Activated T-helper 1 cell treated with anti-CD3 and anti-CD28 coated beads, Interleukin-12 subunit alpha, Interleukin-12 subunit beta, Interleukin-2, Interleukin-4 antibody, amounts not matched to agents 30 ng/mL and 10 ng/mL and 1 ng/mL, durations not matched to agents 14 hours and 24 hours and 36 hours (primary cell): ENCODE measurements at regions not wholly inside any gene's neighbourhood (a gene's known extent, or its start where the extent isn't known, plus 50 kb on each side); places are given as distances from the start of the nearest gene placed in this dataset.

Experiments
- DNase-seq: peaks from one replicate; pipeline ENCODE4 v3.0.0; 2021; ENCODE audit warnings: low spot score
- H3K27ac Mint-ChIP-seq: one replicate; pipeline ENCODE4 v1.8.0; 2021; ENCODE audit warnings: mild to moderate bottlenecking, mixed read lengths
- H3K27me3 Mint-ChIP-seq: one replicate; pipeline ENCODE4 v1.8.0; 2022; ENCODE audit warnings: mild to moderate bottlenecking, moderate library complexity, mixed read lengths; ENCODE audit not compliant: insufficient read depth
- H3K36me3 Mint-ChIP-seq: one replicate; pipeline ENCODE4 v1.8.0; 2021; ENCODE audit warnings: low read depth, mixed read lengths
- H3K4me1 Mint-ChIP-seq: one replicate; pipeline ENCODE4 v1.8.0; 2021; ENCODE audit warnings: low read depth, mixed read lengths
- H3K4me3 Mint-ChIP-seq: one replicate; pipeline ENCODE4 v1.8.0; 2021; ENCODE audit warnings: mild to moderate bottlenecking, moderate library complexity, mixed read lengths
- H3K9me3 Mint-ChIP-seq: one replicate; pipeline ENCODE4 v1.8.0; 2021; ENCODE audit warnings: mixed read lengths
- intact Hi-C: fragments of 100-400 bp; cut with micrococcal nuclease; formaldehyde crosslinking; loops from one replicate; pipeline ENCODE4 v1.15.1; 2024

GRCh38 chr2:71888751-71889445 lies 258.8 kb downstream of the CYP26B1 start:
- Mint-ChIP-seq H3K36me3 (no peaks in the 10 kb centered on the region), H3K27me3 (no peaks in the 10 kb centered on the region), H3K4me1 (no peaks in the 10 kb centered on the region), H3K9me3 (no peaks in the 10 kb centered on the region), H3K27ac (no peak overlapping the region), H3K4me3 (no peak overlapping the region)
- DNase-seq, result no peak
- intact Hi-C loops, result no loop called here

- H3K27me3 Mint-ChIP-seq, result no peaks in the 10 kb centered on the region
- no peak for DNase-seq
- no peaks in the 10 kb centered on the region for H3K4me1 Mint-ChIP-seq
- no peak overlapping the region for H3K4me3 Mint-ChIP-seq
- H3K36me3 Mint-ChIP-seq, result no peaks in the 10 kb centered on the region
- H3K27ac Mint-ChIP-seq, result no peak overlapping the region
- H3K9me3 Mint-ChIP-seq, result no peaks in the 10 kb centered on the region
- intact Hi-C loops, result no loop called here
These were observed 260.5 kb downstream of the CYP26B1 start for GRCh38 chr2:71887196-71887595.

GRCh38 chr2:71886241-71886640 lies 261.4 kb downstream of the CYP26B1 start:
- Mint-ChIP-seq H3K27me3 (no peaks in the 10 kb centered on the region), H3K4me3 (no peak overlapping the region), H3K27ac (no peak overlapping the region), H3K9me3 (no peaks in the 10 kb centered on the region), H3K36me3 (no peaks in the 10 kb centered on the region), H3K4me1 (no peaks in the 10 kb centered on the region)
- no peak for DNase-seq
- intact Hi-C loops, result no loop called here

- intact Hi-C loops, result no loop called here
These were observed 263.2 kb downstream of the CYP26B1 start for GRCh38 chr2:71884303-71885042.

GRCh38 chr2:71882949-71883472 lies 264.7 kb downstream of the CYP26B1 start:
- no peak overlapping the region for H3K27ac Mint-ChIP-seq
- intact Hi-C loops, result no loop called here
- H3K36me3 Mint-ChIP-seq, result no peaks in the 10 kb centered on the region
- no peaks in the 10 kb centered on the region for H3K27me3 Mint-ChIP-seq
- no peaks in the 10 kb centered on the region for H3K4me1 Mint-ChIP-seq
- no peaks in the 10 kb centered on the region for H3K9me3 Mint-ChIP-seq
- DNase-seq, result no peak
- H3K4me3 Mint-ChIP-seq, result no peak overlapping the region

More at GRCh38 chr2:71884303-71885042, 263.2 kb downstream of the CYP26B1 start:
- H3K4me3 Mint-ChIP-seq, result no peak overlapping the region
- H3K4me1 Mint-ChIP-seq, result no peaks in the 10 kb centered on the region
- no peaks in the 10 kb centered on the region for H3K36me3 Mint-ChIP-seq
- DNase-seq, result no peak
- H3K9me3 Mint-ChIP-seq, result no peaks in the 10 kb centered on the region
- H3K27ac Mint-ChIP-seq, result no peak overlapping the region
- no peaks in the 10 kb centered on the region for H3K27me3 Mint-ChIP-seq

- intact Hi-C loops, result no loop called here
- no peaks in the 10 kb centered on the region for H3K27me3 Mint-ChIP-seq
- no peak overlapping the region for H3K4me3 Mint-ChIP-seq
- no peak overlapping the region for H3K27ac Mint-ChIP-seq
- no peaks in the 10 kb centered on the region for H3K36me3 Mint-ChIP-seq
- H3K9me3 Mint-ChIP-seq, result no peaks in the 10 kb centered on the region
- no peaks in the 10 kb centered on the region for H3K4me1 Mint-ChIP-seq
- no peak for DNase-seq
These were observed 265.3 kb downstream of the CYP26B1 start for GRCh38 chr2:71882236-71882946.

GRCh38 chr2:71880846-71881610 lies 266.6 kb downstream of the CYP26B1 start:
- Mint-ChIP-seq H3K9me3 (no peaks in the 10 kb centered on the region), H3K4me1 (no peaks in the 10 kb centered on the region), H3K36me3 (no peaks in the 10 kb centered on the region), H3K4me3 (no peak overlapping the region), H3K27me3 (no peaks in the 10 kb centered on the region), H3K27ac (no peak overlapping the region)
- intact Hi-C loops, result no loop called here
- DNase-seq, result no peak

GRCh38 chr2:71880287-71880686 lies 267.4 kb downstream of the CYP26B1 start:
- no peaks in the 10 kb centered on the region for H3K27me3 Mint-ChIP-seq
- intact Hi-C loops, result no loop called here
- H3K36me3 Mint-ChIP-seq, result no peaks in the 10 kb centered on the region
- H3K9me3 Mint-ChIP-seq, result no peaks in the 10 kb centered on the region
- no peak overlapping the region for H3K4me3 Mint-ChIP-seq
- no peak overlapping the region for H3K27ac Mint-ChIP-seq
- no peaks in the 10 kb centered on the region for H3K4me1 Mint-ChIP-seq
- no peak for DNase-seq

- no peaks in the 10 kb centered on the region for H3K36me3 Mint-ChIP-seq
- DNase-seq, result no peak
- no peaks in the 10 kb centered on the region for H3K9me3 Mint-ChIP-seq
- H3K4me3 Mint-ChIP-seq, result no peak overlapping the region
- no peaks in the 10 kb centered on the region for H3K27me3 Mint-ChIP-seq
- intact Hi-C loops, result no loop called here
- H3K27ac Mint-ChIP-seq, result no peak overlapping the region
- H3K4me1 Mint-ChIP-seq, result no peaks in the 10 kb centered on the region
These were observed 268.0 kb downstream of the CYP26B1 start for GRCh38 chr2:71879509-71880184.

GRCh38 chr2:71878626-71879508 lies 268.8 kb downstream of the CYP26B1 start:
- Mint-ChIP-seq H3K36me3 (no peaks in the 10 kb centered on the region), H3K27me3 (no peaks in the 10 kb centered on the region), H3K4me1 (no peaks in the 10 kb centered on the region), H3K27ac (no peak overlapping the region), H3K9me3 (no peaks in the 10 kb centered on the region), H3K4me3 (no peak overlapping the region)
- DNase-seq, result no peak
- intact Hi-C loops, result no loop called here

GRCh38 chr2:71877636-71878035 lies 270.0 kb downstream of the CYP26B1 start:
- no peak overlapping the region for H3K4me3 Mint-ChIP-seq
- DNase-seq, result no peak
- H3K4me1 Mint-ChIP-seq, result no peaks in the 10 kb centered on the region
- no peaks in the 10 kb centered on the region for H3K27me3 Mint-ChIP-seq
- H3K27ac Mint-ChIP-seq, result no peak overlapping the region
- no peaks in the 10 kb centered on the region for H3K36me3 Mint-ChIP-seq
- intact Hi-C loops, result no loop called here
- H3K9me3 Mint-ChIP-seq, result no peaks in the 10 kb centered on the region
